Erythroblast (primary cell): ENCODE measurements at regions not wholly inside any gene's neighbourhood (a gene's known extent, or its start where the extent isn't known, plus 50 kb on each side); places are given as distances from the start of the nearest gene placed in this dataset.

Experiments used
- GATA1 ChIP-seq: IDR thresholded peaks from 2 replicates; pipeline ENCODE4 v1.6.1; 2011; ENCODE audit warnings: low read depth, mild to moderate bottlenecking, control low read depth, low read length, moderate library complexity
- POLR2A ChIP-seq: IDR thresholded peaks from 2 replicates; pipeline ENCODE4 v1.6.1; 2011; ENCODE audit warnings: mild to moderate bottlenecking, low read length

DNA sequence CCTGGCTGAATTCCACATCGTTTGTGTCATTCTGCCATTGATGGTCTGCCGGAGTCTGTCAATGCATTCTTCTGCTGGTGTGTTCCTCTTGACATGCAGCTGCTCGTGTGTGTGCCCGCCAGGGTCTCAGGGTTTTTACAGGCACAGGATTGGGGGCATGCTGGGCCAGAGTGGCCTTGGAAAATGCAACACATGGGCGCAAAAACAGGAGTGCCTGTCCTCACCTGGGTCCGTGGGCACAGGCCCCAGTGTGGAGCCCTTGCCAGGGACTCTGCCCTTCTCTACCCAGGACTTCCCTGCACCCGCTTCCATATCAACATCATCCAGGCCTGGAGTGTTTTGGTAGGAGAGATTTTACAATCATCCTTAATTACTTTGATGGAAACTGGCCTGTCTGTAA lies 340.7 kb downstream of the KIF20B start:
- TF ChIP-seq POLR2A (no peak), GATA1 (no peak)
